ENCODE measurements at regions not wholly inside any gene's neighbourhood (a gene's known extent, or its start where the extent isn't known, plus 50 kb on each side); places are given as distances from the start of the nearest gene placed in this dataset.

DNA sequence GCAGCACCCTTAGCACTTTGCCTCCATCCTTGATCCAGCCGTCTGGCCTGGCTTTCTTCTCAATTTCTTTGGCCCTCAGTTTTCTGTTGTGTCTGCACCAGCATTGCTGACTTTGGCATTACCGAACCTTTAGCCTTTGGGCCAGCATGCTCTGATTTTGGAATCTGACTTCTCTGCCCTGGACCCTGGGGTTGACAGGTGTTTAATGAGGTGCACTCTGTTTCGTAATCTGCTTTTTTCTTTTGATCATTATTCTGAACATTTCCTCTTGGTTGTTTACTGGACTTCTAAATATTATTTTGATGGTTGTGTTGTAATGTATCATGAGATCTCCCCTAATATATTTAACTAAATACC, 71.5 kb upstream of the ENPP6 start:
- no peak for TF ChIP-seq POLR2A (IDR thresholded peaks at IDR 0.05)
- TF ChIP-seq, protein P1, sequence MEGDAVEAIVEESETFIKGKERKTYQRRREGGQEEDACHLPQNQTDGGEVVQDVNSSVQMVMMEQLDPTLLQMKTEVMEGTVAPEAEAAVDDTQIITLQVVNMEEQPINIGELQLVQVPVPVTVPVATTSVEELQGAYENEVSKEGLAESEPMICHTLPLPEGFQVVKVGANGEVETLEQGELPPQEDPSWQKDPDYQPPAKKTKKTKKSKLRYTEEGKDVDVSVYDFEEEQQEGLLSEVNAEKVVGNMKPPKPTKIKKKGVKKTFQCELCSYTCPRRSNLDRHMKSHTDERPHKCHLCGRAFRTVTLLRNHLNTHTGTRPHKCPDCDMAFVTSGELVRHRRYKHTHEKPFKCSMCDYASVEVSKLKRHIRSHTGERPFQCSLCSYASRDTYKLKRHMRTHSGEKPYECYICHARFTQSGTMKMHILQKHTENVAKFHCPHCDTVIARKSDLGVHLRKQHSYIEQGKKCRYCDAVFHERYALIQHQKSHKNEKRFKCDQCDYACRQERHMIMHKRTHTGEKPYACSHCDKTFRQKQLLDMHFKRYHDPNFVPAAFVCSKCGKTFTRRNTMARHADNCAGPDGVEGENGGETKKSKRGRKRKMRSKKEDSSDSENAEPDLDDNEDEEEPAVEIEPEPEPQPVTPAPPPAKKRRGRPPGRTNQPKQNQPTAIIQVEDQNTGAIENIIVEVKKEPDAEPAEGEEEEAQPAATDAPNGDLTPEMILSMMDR (IDR thresholded peaks at IDR 0.05) = no peak
